HG02759 (cell line): ENCODE measurements at regions not wholly inside any gene's neighbourhood (a gene's known extent, or its start where the extent isn't known, plus 50 kb on each side); places are given as distances from the start of the nearest gene placed in this dataset.

Experiments used
- ATAC-seq: cut with Tn5 transposase; IDR thresholded peaks from one replicate; pipeline ENCODE4 v1.9.1; 2021; ENCODE audit warnings: mild to moderate bottlenecking, moderate library complexity; ENCODE audit not compliant: unreplicated experiment

- ATAC-seq, result no peak
These were observed 338.8 kb upstream of the DDHD1 start for GRCh38 chr14:53491884-53492277.

DNA sequence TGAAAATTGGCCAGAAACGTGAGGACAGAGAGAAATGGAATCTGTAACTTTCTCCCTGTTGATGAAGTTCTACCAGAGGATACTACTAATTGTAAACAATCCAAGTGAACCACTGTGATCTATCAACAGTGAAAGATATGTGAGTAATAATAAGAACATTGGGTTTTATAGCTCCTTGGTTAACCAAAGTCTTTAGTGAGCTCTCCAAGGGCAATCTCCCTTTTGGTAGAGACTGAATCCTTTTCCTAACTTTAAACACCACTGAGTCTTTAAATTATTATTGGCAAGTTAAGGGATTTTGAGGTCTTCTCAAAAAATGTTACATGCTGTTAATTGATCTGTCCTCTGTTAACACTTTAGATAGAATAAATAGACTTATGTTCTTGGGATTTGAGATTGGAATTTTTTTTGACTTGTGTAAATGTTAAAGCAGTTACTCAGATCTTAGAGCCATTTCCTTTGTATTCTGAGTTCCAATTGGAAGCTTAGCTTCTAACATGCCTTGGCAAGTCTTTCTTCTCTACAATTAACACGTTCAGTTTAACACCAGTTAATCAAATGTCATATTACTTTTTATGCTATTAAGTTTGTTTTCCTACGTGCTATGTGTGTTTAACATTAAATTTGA, 338.2 kb upstream of the DDHD1 start:
- no peak for ATAC-seq

GRCh38 chr14:53478174-53478573, 325.1 kb upstream of the DDHD1 start:
- ATAC-seq, result no peak

- no peak for ATAC-seq
These were observed 320.4 kb upstream of the DDHD1 start for GRCh38 chr14:53473480-53473879.

- ATAC-seq, result no peak
These were observed 319.2 kb upstream of the DDHD1 start for GRCh38 chr14:53472306-53472705.

GRCh38 chr14:53470351-53471043, 317.4 kb upstream of the DDHD1 start:
- no peak for ATAC-seq

DNA sequence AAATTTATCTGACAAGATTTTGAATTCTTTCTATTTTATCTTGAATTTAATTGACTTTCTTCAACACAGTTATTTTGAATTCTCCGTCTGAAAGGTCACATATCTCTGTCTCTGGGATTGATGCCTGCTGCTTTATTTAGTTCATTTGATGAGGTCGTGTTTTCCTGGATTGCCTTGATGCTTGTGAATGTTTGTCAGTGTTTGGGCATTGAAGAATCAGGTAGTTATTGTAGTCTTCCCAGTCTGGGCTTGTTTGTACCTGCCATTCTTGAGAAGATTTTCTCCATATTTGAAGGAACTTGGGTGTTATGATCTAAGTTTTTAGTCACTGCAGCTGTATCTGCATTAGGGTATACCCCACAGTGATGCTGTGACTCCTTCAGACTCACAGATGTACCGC, 315.8 kb upstream of the DDHD1 start:
- no peak for ATAC-seq

GRCh38 chr14:53464376-53464775, 311.3 kb upstream of the DDHD1 start:
- ATAC-seq, result no peak

DNA sequence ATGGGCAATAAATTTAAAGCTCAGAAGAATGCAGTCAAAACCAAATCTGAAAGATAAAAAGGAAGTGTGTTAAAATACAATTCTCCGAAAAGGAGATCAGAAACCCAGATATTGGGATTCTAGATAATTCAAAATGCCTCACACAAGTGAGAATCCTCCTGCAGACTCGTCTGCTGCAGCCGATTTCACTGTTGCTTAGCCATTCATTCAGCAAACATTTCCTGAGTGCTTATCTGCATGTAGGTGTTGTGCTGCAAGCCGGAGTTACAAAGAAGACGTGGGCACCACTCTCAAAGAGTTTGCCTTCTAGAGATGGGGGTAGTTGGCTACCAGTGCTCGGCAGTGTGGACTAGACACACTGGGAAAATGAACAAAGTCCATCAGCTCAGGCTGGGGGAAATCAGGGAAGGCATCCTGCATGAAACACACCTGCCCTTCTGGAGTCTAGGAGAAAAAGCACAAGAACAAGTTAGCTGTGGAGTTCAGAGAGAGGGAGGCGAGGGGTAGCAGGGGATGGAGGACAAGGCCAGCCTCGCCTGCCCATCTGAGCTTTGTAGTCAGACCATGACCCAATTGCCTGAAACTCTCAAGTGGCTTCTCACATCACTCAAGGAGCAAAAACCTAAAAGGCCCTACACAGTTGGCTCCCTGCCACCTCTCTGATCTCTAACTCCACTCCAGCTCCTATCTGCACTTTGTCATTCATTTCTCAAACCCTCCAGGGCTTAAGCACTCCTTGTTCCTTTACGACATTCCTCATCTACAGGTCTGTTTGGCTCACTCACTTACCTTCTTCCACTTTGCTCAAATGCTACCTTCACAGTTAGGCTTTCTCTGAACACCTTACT, 310.0 kb upstream of the DDHD1 start:
- no peak for ATAC-seq

DNA sequence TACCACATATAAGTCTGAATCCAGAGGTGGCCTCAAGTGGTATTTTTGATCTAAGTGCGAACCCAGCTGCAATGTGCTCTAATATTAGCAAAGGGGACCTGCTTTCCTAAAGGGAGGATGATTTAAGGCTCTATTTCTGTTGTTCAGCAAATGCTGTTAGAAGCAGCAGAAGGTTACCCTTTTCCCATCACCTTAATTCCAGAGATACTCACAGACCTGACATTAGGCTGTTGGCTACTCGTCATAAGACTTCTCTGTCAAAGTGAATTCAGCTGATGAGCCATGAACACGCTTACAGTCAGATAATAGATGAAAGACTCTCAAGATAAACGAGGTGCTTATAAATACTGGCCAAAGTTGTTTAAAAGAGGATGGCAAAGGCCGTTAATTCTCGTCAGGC, 308.7 kb upstream of the DDHD1 start:
- no peak for ATAC-seq

DNA sequence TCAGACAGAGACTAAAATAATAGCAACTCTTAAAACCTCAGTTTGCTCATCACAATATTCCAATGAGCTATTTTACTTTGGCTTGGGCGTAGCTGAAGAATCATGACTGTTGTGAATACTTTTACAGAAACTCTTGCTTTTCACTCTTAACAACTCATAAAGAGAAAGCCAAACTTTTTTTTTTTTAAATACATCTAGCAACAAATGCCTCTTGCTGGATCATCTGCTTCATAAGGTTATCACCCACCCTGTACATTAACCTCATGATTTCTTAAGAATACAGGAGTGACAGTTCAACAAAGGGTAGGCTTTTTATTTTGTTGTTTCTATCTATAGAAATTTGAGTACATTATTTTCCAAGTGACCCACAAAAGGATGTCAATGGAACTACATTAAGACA, 307.4 kb upstream of the DDHD1 start:
- no peak for ATAC-seq

- no peak for ATAC-seq
These were observed 305.3 kb upstream of the DDHD1 start for GRCh38 chr14:53458368-53458814.

- ATAC-seq, result no peak
These were observed 303.8 kb upstream of the DDHD1 start for GRCh38 chr14:53456931-53457330.

DNA sequence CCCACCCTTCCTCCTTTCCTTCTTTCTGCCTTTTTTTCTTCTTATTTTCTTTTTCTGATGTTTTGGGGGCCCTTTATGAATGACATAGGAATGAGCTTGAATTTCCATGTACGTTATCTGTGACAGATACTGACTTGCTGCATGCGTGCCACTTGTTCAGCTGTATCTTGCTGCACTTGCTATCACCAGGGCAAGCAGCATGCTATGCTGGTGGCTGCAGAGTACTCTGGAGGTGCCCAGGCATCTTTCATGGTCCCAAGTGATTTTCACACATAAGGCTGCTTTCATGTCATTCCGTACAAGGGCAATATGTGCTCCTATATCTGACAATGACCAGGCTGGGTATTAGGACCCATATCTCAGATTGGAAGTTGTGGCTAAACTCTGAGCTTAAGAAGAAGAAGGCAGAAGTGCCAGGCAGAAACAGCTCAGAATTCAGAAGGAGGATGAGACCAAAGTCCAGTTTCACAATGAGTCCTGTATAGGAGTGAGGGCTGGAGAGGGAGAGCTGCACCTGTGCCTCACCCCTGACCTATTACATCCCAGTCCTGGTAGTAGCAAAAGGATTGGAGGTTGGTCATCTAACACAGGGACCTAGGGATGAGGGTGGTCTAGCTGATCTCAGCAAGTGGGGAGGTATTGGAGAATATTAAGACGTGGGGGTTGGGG, 299.0 kb upstream of the DDHD1 start:
- no peak for ATAC-seq

DNA sequence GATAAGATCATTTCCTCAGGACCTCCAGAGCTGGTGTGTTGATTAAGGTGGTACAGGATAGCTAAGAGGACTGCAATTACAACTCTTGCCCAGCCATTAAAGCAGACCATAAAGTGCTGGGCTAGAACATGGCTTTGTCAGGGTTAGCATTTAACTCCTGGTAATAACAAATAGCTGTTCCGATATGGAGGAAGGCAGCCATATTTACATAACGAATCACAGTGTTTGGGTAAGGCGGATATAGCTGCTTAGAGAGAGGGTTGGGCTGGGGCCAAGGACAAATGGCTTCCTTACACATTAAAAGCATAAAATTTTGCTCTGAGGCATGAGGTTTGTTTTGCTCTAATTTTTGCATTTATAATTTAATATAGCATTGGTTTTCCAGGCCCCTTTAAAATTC, 297.7 kb upstream of the DDHD1 start:
- no peak for ATAC-seq

- no peak for ATAC-seq
These were observed 295.6 kb upstream of the DDHD1 start for GRCh38 chr14:53448682-53449081.

GRCh38 chr14:53444677-53445312, 291.7 kb upstream of the DDHD1 start:
- no peak for ATAC-seq

GRCh38 chr14:53441789-53442188, 288.7 kb upstream of the DDHD1 start:
- no peak for ATAC-seq

- no peak for ATAC-seq
These were observed 284.7 kb upstream of the DDHD1 start for GRCh38 chr14:53437858-53438257.

- ATAC-seq, result peak; percentile 67
These were observed 279.3 kb upstream of the DDHD1 start for GRCh38 chr14:53432378-53432802.

- ATAC-seq, result no peak
These were observed 277.7 kb upstream of the DDHD1 start for GRCh38 chr14:53430870-53431269.
